ENCODE measurements at regions not wholly inside any gene's neighbourhood (a gene's known extent, or its start where the extent isn't known, plus 50 kb on each side); places are given as distances from the start of the nearest gene placed in this dataset.
"Not testable (repeated sequence)": the region's sequence is repeated elsewhere in the genome, so short reads cannot be mapped to it uniquely, and the experiment has no call there.

DNA sequence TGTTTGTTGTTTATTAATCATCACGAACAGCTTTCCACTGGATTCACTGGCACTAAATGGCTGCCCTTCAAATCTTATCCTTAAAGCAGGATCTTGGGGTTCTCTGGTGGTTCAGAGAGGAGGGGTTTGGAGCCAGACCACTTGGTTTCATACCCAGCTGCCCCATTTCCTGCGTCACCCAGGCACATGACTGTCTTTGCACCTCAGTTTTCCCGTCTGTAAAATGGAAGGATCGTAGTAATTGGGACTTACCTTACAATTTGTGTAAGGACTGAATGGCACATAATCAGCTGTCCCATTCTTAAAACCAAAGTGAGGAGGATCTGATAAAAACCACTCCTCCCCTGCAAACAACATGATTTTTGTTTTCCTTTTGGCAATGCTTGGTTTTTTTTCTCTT is 318.3 kb downstream of the ZNF536 start:
- no peak for FAIRE-seq

DNA sequence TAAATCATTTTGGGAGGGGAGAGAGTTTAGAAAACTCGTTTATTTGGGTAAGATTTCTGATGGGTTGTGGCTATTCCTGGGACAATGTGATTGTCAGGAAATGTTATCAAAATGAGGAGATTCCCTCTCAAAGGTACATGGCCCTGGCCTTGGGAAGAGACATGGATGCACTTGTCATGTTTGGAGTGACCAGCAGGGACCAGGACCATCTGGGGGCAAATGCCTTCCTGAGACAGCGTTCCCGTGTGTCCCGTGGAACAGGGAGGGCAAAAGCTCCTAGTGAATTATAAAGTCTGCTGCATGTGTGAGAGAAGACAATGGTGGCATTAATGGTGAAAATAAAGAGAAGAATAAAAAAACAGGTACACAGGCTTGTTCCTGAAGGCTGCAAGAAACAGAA is 317.3 kb downstream of the ZNF536 start:
- FAIRE-seq: no peak

DNA sequence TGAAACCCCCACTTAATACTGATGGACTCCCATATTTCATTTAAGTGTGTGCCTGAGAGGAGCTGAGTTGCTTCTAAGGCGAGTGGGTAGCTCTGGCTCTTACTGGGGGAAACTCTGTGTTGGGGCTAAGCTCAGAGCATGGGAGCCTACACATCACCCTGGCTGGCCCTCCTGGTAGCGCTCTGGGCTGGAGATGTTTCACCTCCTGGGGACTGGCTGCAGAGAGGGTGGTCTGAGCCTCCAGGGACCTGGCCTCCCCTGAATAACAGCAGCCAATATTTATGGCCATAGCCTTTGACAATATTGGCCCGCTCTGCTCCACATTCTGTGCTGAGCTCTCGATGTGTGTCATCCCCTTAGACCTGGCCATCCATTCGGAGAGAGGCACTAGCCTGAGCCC is 316.5 kb downstream of the ZNF536 start:
- no peak for FAIRE-seq

DNA sequence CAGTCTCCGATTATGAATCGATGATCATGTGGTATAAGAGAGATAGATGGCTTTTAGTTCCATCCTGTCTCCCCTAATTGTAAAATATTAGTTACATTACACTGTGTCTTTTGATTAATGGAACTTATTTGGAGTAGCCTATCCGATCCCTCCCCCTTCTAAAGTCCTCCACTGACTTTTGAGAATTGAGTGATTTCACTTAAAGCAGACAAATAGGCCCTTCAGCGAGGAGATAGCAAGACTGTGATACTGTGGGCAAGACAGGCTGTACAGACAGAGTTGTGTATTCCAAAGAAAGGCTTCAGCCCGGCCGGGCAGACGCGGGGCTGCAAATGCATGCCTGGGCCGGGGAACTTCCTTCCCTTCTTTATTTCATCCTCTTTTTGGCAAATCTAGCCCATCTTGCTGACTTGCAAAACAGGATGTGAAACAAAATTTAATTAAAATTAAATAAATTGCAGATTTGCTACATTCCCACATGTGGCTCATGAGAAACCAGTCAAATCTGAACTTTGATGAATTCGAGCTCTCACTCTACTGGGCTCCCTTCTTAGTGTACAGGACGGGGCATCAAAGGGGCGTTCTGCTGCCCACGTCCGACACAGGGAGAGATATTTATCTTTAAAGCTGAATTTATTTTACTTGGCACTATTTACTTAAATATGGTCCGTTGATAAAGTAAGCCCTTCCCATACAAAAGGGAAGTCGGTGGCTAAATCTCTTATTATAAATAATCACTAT is 314.8 kb downstream of the ZNF536 start:
- FAIRE-seq: no peak

DNA sequence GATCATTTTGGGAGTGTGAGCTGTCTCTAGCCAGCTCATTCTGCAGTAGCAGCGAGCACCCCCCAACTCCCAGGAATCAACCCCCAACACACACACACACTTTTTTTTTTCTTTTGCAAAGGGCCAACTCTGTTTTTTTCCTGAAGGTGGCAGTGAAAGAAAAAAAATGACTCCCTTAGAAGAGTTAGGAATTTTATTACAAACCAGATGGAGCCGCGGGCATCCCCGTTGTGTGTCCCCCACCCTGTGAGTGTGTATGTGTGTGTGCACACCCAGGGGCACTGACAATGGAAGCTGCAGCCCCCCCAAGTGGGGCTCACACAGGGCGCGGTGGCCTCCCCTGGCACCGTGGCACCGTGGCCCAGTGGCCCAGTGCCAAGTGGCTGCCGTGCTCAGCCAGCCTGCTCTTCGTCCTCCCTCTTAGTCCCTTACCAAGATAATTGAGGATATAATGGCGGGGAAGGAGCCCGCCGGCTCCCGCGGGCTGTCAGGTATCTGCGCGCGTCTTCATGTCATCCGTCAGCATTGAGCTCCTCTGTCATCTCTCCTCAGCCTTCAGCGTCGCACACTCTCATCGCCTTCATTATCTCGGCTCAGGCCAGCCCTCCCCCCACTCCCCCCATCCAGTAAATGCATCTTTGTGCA is 314.1 kb downstream of the ZNF536 start:
- FAIRE-seq: no peak

DNA sequence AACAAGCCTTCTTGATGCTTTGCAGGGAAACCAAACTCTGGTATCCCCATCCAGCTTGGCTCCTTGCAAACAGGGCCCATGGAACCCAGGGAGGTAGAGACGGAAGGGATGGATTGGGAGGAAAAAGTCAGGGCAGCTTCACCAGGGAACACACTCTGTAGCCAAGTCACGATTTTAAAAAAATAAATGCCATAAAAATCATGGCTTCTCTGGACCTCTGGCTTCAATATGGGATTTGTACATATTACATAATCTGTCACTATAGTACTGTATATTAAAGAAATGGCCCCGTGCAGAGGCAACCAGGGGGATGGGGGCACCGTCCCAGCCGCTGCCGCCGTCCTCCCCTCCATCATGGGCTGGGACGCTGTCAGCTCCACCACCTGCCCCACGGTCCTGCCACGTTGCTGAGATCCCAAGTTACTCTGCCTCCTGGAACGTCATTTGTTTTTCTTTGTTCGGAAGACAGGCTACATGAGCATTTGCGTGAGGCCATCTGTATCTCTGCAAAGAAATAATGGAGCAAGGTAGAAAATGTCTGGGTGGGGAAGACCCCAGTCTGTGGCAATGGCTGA is 313.3 kb downstream of the ZNF536 start:
- no peak for FAIRE-seq

DNA sequence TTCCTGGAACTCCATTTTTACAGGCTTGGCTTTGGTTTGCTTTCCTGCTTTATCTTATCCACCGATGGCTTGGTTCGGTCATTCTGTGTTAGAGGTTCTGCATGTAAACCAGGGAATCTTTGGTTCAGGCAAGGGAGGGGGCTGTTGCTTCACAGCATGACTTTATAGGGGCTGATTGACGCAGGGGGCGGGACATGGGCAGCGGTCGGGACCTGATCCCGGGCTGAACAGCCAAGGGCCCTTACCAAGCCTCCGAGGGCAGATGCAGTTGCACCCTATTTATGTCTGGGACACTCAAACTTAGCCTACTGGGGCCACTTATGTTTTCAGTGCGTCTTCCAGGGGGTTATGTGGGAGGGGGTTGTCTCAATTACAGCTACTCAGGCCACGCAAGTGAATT is 312.4 kb downstream of the ZNF536 start:
- no peak for FAIRE-seq

DNA sequence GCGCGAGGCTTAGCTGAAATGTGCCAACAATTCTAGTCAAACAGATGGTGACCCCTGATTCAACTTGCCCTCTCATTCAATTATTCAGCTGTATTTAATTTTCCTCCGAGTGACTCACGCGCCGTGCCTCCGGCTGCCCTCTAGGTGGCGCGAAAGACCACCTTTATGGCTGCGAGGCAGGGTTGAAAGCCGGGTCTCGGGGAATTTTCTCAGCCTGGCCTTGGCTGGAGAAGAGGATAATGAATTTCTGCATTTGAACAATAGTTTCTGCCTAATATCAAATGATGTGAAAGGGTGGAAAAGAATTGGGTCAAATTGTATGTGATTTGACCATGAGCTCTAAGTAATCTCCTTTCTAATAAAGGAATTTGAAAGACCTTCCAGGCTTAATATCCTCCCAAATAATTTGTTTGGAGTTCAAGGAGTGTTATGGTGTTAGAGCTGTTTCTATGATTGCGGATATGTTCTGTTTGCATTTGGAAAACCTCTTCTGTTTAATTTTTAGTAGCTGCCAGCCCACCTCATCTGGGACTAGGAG is 310.9 kb downstream of the ZNF536 start:
- FAIRE-seq: peak; percentile 73

DNA sequence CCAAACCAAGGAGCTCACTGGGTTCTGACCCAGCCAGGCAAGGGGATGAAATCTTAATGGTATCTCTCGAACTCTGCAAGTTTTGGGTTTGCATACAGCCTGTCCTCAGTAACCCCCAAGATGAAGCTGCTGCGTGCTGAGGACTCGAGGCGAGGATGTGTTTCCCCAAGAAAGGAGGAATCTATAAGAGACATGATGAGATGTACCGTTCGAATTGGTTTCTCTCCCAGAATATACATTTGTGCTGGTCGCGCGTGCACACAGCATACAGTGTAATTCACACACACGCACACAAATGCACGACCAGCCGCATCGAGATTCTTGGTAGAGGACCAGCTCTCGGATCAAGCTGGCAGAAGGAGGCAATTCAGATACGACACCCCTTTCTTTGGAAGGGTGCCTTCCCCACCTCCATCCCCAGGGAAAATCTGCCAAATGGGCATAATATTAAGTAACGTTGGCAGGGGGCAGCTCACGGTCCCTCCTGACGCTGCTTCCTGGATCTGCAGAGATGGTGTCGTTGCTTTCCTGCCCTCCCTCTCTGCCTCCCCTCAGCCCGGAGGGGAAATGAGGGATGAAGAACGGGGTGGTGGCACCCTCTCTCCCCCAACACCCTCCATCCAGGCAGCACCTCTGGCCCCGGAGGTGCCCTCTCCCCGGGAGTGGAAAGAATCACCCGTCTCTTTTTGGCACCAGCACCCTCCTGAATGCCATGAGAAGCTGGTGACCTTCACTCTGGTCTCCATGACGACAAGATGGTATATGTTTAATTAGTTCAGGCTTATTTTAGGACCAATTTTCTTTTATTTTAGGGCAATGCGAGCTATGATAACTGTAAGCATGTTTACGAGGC is 310.2 kb downstream of the ZNF536 start:
- FAIRE-seq: no peak

DNA sequence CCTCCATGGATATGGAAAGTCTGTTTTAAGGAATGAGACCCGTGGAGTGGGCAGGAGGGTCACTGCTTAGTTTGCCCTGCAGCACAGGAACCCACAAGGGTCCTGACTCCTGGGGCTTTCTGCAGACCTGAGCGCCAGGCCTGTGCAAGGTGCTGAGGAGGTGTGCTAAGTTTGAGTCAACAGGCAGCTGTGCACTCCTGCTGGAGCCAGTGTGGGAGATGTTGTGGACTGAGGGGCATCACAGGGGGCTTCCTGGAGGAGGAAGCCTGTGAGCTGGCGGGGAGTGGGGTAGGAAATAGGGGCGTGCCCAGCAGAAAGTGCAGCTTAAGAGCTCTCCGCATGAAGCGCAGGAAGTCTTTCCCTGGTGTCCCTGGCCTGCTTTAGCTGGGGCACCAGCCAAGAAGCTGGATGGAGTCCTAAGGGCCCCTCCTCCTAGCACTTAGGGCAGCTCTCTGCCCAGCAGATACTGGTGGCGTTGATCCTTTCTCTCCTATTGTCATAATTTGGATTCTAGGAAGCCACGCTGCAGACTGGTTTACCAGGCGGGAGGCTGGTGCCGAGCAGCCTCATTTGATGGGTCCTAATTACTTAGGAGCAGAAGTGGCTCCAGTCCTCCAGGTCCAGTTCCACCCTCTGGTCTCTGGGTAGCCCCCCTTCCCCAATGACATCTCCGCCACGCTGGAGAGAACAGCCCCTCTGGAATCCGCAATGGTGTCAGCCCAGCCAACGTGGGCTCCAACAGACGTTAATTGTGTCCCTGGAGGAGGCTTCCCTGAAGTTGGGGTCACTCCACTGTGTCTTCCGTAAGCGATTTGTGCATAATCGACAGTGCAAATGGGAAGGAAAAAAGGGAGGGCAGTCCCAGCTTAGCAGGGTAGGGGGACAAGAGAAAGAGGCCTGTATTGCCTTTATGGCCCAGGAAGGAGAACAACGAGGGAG is 309.2 kb downstream of the ZNF536 start:
- FAIRE-seq: no peak

DNA sequence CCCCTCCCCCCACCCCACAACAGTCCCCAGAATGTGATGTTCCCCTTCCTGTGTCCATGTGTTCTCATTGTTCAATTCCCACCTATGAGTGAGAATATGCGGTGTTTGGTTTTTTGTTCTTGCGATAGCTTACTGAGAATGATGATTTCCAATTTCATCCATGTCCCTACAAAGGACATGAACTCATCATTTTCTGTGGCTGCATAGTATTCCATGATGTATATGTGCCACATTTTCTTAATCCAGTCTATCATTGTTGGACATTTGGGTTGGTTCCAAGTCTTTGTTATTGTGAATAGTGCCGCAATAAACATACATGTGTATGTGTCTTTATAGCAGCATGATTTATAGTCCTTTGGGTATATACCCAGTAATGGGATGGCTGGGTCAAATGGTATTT is 308.2 kb downstream of the ZNF536 start:
- not testable (repeated sequence) for FAIRE-seq

DNA sequence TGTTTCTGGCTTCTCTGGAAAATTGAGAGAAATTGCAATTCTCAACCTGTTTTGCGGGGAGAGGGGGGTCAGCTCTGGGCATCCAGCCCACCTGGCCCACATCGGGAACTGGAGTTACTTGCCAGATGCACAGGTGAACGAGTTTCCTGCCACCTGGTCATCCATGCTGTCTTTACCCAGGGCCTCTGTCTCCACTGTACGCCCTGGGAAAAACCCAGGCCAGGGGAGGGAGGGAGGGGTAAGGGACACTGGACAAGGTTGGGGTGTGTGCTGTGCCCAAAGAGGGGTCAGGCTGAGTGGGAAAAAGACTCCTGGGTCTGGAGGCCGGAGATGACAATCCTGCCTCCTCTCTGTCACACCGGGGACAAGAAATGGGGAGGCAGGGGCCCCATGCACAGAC is 307.6 kb downstream of the ZNF536 start:
- no peak for FAIRE-seq

DNA sequence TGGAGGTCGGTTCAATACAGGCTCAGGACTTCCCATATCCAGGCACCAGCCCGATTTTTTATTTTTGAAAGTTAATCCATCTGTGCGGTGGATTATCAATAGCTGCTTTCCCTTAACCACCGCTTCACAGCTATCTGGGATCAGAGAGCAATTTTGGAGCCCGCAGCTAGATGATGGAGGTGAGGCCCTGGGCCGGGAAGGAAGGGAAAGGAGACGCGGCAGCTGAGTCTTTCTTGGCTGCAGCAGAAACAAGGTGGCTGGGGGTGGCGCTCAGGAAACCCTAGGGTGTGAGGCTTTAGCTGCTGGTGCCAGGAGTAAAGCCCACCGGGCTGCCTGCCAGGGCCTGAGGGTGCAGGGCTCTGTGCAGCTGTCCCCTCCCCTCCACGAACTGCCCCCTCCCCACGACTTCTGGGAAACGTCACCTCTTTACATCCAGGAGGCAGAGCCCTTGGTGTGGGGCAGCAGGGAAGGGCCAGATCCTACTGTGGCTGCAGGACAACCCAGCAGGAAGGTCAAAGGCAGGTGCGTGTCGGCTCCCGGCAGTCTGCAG is 307.0 kb downstream of the ZNF536 start:
- FAIRE-seq: no peak

DNA sequence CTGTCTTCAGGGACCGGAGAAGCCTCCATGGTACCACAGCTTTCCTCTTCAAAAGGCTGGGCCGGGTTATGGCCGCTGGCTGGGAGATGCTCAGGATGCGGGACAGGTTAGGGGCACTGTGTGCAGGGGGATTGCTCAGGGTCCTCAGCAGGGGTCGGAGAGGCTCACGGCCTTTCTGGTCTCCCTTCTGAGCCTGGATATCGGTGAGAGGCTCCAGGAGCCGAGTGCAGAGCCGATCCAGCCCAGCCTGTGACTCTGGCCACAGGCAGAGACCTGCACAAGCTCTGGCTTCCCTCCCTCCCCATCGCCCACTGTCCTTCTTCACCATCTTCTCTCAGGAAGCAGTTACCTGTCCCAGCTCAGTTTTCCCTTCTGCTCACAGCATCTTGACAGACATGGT is 306.0 kb downstream of the ZNF536 start:
- FAIRE-seq: no peak

DNA sequence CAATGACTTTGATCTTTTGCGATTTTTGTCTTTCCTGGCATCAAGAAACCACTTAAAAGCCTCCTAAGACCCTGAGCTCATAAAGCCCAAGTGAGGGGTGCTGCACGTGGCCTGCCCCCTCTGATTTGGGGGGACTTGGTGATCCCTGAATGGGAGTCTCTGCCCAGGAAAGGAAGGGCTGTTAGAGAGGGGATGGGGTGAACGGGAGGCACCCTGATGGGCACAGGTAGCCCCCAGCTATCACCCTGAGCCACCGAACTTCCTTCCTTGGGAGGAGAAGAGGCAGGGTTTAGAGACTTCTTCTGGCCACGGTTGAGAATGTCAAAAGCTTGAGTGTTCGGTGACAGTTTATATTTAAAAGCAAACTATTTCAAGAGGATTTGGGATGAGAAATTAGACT is 305.5 kb downstream of the ZNF536 start:
- FAIRE-seq: no peak

DNA sequence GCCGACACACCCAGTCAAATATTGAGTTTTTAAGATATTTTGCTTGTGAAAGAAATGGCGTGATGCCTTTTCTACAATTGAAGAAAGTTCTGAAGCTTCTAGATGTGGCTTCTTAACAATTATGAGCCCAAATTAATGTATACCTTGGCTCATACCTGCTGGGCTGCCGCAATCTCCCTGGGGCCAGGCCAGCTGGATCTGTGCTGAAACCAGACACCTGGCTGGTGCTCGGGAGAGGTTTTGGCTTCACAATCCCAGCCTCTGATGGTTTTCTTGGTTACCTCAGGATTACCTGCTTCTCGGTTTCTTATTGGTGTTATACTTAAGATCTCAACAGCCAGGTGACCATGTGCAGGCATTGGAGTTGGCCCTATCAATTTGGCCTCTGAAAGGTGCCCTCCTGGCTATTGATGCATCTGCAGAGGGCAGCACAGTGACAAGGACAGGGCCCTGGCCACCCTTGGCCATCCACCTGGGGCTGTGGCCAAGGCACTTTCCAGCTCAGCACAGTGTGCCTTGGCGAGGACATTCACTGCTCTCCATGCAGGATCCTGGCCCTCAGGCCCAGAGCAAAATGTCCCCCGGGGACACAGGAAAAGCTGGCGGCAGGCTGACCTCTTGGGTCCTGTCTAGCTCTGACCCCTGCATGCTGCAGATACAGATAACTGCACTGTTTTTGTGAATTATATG is 305.0 kb downstream of the ZNF536 start:
- FAIRE-seq: no peak

DNA sequence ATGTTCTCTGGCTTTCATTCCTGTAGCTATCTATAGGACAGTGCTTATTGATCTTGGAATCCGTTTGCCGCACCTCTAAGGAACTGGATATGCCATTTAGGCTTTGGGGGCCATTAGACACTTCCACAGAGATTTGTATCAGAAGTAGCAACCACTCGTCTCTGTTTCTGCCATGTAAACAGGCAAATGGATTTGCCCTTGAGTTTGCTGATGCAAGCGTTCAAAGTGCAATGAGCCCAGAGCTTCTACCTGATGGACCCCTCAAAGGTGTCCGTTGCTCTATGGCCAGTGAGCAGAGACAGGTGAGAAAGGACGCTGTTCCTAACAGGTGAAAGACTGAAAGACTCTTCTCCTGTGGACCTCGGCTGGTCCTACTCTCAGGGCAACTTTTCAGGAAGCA is 302.9 kb downstream of the ZNF536 start:
- no peak for FAIRE-seq

DNA sequence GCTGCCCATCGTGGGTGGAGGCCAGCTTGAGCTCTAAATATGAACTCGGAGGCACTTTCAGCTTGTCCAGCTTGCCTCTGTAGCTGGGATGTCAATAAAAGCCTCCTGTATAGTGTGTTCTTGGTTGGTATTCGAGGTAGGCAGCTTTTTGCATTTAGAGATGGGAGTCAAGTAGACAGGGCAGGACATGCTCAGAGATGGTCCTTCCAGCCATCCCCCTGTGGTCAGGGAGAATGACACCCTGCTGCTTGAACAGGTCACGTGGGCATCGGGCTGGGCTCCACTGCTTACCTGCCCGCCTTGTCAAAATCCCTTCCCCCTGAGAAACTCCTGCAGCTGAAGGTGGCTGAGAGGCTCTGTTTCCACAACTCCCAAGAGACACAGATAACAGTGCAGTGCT is 302.5 kb downstream of the ZNF536 start:
- FAIRE-seq: no peak

DNA sequence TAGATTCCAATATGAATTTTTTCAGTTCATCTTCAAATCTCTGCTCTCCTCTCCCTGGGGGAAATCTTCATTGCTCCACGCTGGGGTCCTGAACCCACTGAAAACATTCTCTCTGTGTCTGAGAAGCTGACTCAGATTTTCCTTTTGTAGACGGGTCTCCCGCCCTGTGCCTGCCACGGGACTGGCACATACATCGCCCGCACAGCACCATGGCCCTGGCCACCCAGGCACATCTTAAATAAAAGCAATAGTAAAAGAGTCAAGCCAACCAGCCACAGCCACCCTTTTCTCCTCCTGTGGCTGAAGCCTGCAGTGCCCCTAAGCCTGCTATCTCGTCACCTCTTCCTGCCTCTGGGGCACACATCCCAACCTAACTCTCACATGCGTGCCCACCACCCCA is 301.2 kb downstream of the ZNF536 start:
- no peak for FAIRE-seq

DNA sequence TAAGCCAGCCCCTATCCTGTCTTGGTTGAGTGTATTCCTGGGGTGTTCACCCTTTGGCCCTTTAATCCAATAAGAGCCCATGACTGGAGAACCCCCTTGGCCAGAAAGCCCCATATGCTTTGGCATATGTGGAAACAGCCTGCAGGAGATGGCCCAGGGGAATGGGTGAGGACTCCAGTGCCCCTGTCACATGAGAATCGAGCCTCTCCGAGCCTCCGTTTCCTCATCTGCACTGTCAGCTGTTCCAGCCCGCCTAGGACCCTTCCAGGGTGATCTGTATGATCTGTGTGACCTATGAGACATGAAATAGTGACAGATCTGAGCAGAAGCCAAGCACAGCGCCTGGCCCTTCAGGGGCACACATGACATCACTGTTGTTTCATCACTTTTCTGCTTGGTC is 300.7 kb downstream of the ZNF536 start:
- no peak for FAIRE-seq

DNA sequence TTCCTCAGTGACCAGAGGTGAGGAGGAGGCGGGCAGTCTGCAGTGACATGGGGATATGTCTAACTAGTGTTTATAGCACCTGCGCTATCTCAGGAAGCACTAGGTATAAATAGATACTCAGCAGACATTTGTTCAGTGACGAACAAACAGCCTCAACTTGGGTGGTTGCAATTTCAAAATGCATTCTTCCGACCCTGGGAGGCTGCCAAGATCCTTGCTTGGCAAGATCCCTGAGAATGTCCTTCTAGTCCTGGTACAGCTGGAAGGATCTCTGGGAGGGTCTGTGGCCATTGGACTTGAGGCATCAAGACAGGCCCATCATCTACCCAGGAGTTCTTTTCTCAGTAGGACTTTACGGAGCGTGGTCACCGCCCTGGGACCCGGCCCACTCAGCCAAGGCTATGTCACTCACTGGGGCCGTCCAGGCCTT is 299.5 kb downstream of the ZNF536 start:
- no peak for FAIRE-seq

DNA sequence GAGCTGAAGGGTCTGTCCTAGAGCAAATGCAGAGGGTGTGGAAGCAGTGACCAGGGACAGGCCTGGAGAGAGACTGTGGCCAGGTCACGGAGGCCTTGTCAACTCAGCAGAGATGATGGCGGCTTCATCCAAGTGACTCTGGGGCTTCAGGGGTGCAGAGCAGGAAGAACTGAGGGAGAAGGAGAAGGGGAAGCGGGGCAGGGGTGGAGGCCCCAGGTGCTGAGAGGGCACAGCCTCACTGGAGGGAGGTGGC is 299.1 kb downstream of the ZNF536 start:
- no peak for FAIRE-seq

Data from A204.1 (cell line).